ENCODE measurements at regions not wholly inside any gene's neighbourhood (a gene's known extent, or its start where the extent isn't known, plus 50 kb on each side); places are given as distances from the start of the nearest gene placed in this dataset.

- ATAC-seq: no peak
- no peaks in the 10 kb centered on the region for H3K27me3 ChIP-seq
- DNase-seq: no peak
- H3K9me3 ChIP-seq: no peaks in the 10 kb centered on the region
- H3K4me1 ChIP-seq: peaks cover 0 to 9% of the 10 kb centered on the region in 2 donors
- no peaks in the 10 kb centered on the region for H3K36me3 ChIP-seq
- H3K27ac ChIP-seq: no peak overlapping the region
- intact Hi-C loops (cut with DNase I; ENCODE audit: low total_unique reads): no loop called here
- H3K4me3 ChIP-seq: no peak overlapping the region
- in situ Hi-C loops (cut with MboI; ENCODE audit: low sequenced_read_pairs in 4 of 4): no loop called here
- TF ChIP-seq CTCF (IDR thresholded peaks at IDR 0.05 in 4 of 5, conservative IDR thresholded peaks at IDR 0.05 in 1 of 5) (no peak), POLR2A (IDR thresholded peaks at IDR 0.05) (no peak)
Observed at GRCh38 chr20:57806975-57807374, 97.2 kb upstream of the PMEPA1 start.

GRCh38 chr20:57806476-57806875 is 96.7 kb upstream of the PMEPA1 start:
- Histone ChIP-seq H3K27me3 (no peaks in the 10 kb centered on the region), H3K4me1 (peaks cover 0 to 7% of the 10 kb centered on the region in 2 donors), H3K36me3 (no peaks in the 10 kb centered on the region), H3K27ac (no peak overlapping the region), H3K4me3 (no peak overlapping the region), H3K9me3 (no peaks in the 10 kb centered on the region)
- ATAC-seq: no peak
- DNase-seq: no peak
- intact Hi-C loops (cut with DNase I; ENCODE audit: low total_unique reads): no loop called here
- in situ Hi-C loops (cut with MboI; ENCODE audit: low sequenced_read_pairs in 4 of 4): no loop called here
- TF ChIP-seq CTCF (IDR thresholded peaks at IDR 0.05 in 4 of 5, conservative IDR thresholded peaks at IDR 0.05 in 1 of 5) (no peak), POLR2A (IDR thresholded peaks at IDR 0.05) (no peak)

GRCh38 chr20:57805747-57806146 is 95.9 kb upstream of the PMEPA1 start:
- in situ Hi-C loops (cut with MboI; ENCODE audit: low sequenced_read_pairs in 4 of 4) (no loop called here), intact Hi-C loops (cut with DNase I; ENCODE audit: low total_unique reads) (no loop called here)
- Histone ChIP-seq H3K36me3 (no peaks in the 10 kb centered on the region), H3K27ac (no peak overlapping the region), H3K27me3 (no peaks in the 10 kb centered on the region), H3K4me3 (no peak overlapping the region), H3K4me1 (no peaks in the 10 kb centered on the region), H3K9me3 (no peaks in the 10 kb centered on the region)
- ATAC-seq: no peak
- TF ChIP-seq POLR2A (IDR thresholded peaks at IDR 0.05) (no peak), CTCF (IDR thresholded peaks at IDR 0.05 in 4 of 5, conservative IDR thresholded peaks at IDR 0.05 in 1 of 5) (no peak)
- DNase-seq: no peak

GRCh38 chr20:57804470-57805250 is 94.8 kb upstream of the PMEPA1 start:
- in situ Hi-C loops (cut with MboI; ENCODE audit: low sequenced_read_pairs in 4 of 4): no loop called here

GRCh38 chr20:57803508-57804005 is 93.7 kb upstream of the PMEPA1 start:
- no peaks in the 10 kb centered on the region for H3K36me3 ChIP-seq
- H3K27me3 ChIP-seq: no peaks in the 10 kb centered on the region
- in situ Hi-C loops (cut with MboI; ENCODE audit: low sequenced_read_pairs in 4 of 4) (no loop called here), intact Hi-C loops (cut with DNase I; ENCODE audit: low total_unique reads) (no loop called here)
- no peak overlapping the region for H3K27ac ChIP-seq
- no peaks in the 10 kb centered on the region for H3K4me1 ChIP-seq
- ATAC-seq: no peak
- DNase-seq: no peak
- TF ChIP-seq POLR2A (IDR thresholded peaks at IDR 0.05) (no peak), CTCF (IDR thresholded peaks at IDR 0.05 in 4 of 5, conservative IDR thresholded peaks at IDR 0.05 in 1 of 5) (no peak)
- H3K9me3 ChIP-seq: no peaks in the 10 kb centered on the region
- H3K4me3 ChIP-seq: no peak overlapping the region

More at GRCh38 chr20:57804470-57805250, 94.8 kb upstream of the PMEPA1 start:
- no peak for ATAC-seq
- no peak for DNase-seq
- H3K4me3 ChIP-seq: no peak overlapping the region
- intact Hi-C loops (cut with DNase I; ENCODE audit: low total_unique reads): no loop called here
- no peak for TF ChIP-seq POLR2A (IDR thresholded peaks at IDR 0.05)
- no peak overlapping the region for H3K27ac ChIP-seq
- no peaks in the 10 kb centered on the region for H3K36me3 ChIP-seq
- no peaks in the 10 kb centered on the region for H3K27me3 ChIP-seq
- no peaks in the 10 kb centered on the region for H3K4me1 ChIP-seq
- H3K9me3 ChIP-seq: no peaks in the 10 kb centered on the region
